MM.1S (cell line): ENCODE measurements at regions not wholly inside any gene's neighbourhood (a gene's known extent, or its start where the extent isn't known, plus 50 kb on each side); places are given as distances from the start of the nearest gene placed in this dataset.

Experiments
- DNase-seq: peaks from one replicate; pipeline ENCODE4 v3.0.0-alpha.2; 2015
- H2AFZ ChIP-seq: fragments of 300-600 bp; sonication (generic); 2 replicates; pipeline ENCODE4 v1.6.0; 2016; ENCODE audit warnings: antibody characterized with exemption, low read length
- H3F3A ChIP-seq: fragments of 300-600 bp; sonication (generic); 2 replicates; pipeline ENCODE4 v1.6.1; 2016; ENCODE audit warnings: mild to moderate bottlenecking, antibody characterized with exemption, low read length, moderate library complexity, mixed read lengths; ENCODE audit not compliant: insufficient read depth
- H3K27ac ChIP-seq: fragments of 300-600 bp; sonication (generic); 2 replicates; pipeline ENCODE4 v1.5.1; 2016; ENCODE audit warnings: mild to moderate bottlenecking, low read length
- H3K27me3 ChIP-seq: fragments of 300-600 bp; sonication (generic); replicated peaks from 2 replicates; pipeline ENCODE4 v1.6.0; 2016; ENCODE audit warnings: low read length; ENCODE audit not compliant: insufficient read depth
- H3K36me3 ChIP-seq: fragments of 300-600 bp; sonication (generic); replicated peaks from 2 replicates; pipeline ENCODE4 v1.6.1; 2016; ENCODE audit warnings: mild to moderate bottlenecking, low read length, mixed read lengths; ENCODE audit not compliant: insufficient read depth
- H3K4me1 ChIP-seq: fragments of 300-600 bp; sonication (generic); 2 replicates; pipeline ENCODE4 v1.6.1; 2016; ENCODE audit warnings: low read length, mixed read lengths
- H3K4me2 ChIP-seq: fragments of 300-600 bp; sonication (generic); 2 replicates; pipeline ENCODE4 v1.6.0; 2016; ENCODE audit warnings: low read depth, low read length
- H3K4me3 ChIP-seq: fragments of 300-600 bp; sonication (generic); 2 replicates; pipeline ENCODE4 v1.5.1; 2016; ENCODE audit warnings: low read length, mixed read lengths
- H3K79me2 ChIP-seq: fragments of 300-600 bp; sonication (generic); 2 replicates; pipeline ENCODE4 v1.6.1; 2016; ENCODE audit warnings: mixed run types, low read length, mixed read lengths
- H3K9ac ChIP-seq: fragments of 300-600 bp; sonication (generic); 2 replicates; pipeline ENCODE4 v1.6.1; 2016; ENCODE audit warnings: low read length, mixed read lengths
- H3K9me2 ChIP-seq: fragments of 300-600 bp; sonication (generic); replicated peaks from 2 replicates; pipeline ENCODE4 v1.6.1; 2016; ENCODE audit warnings: mild to moderate bottlenecking, low read length, mixed read lengths; ENCODE audit not compliant: insufficient read depth
- H3K9me3 ChIP-seq: fragments of 300-600 bp; sonication (generic); replicated peaks from 2 replicates; pipeline ENCODE4 v1.6.1; 2016; ENCODE audit warnings: mild to moderate bottlenecking, low read length, mixed read lengths; ENCODE audit not compliant: insufficient read depth
- H4K20me1 ChIP-seq: fragments of 300-600 bp; sonication (generic); 2 replicates; pipeline ENCODE4 v1.6.1; 2016; ENCODE audit warnings: mild to moderate bottlenecking, low read length, moderate library complexity, mixed read lengths; ENCODE audit not compliant: insufficient read depth
- CTCF ChIP-seq: fragments of 300-600 bp; sonication (generic); IDR thresholded peaks from 2 replicates; pipeline ENCODE4 v1.5.1; 2016; ENCODE audit warnings: antibody characterized with exemption, low read length, mixed read lengths
- EZH2 ChIP-seq: fragments of 300-600 bp; sonication (generic); optimal IDR thresholded peaks from 2 replicates; pipeline ENCODE3; 2017; ENCODE audit warnings: low read depth, mild to moderate bottlenecking, antibody characterized with exemption, low read length, mixed read lengths
- EZH2phosphoT487 ChIP-seq: fragments of 300-600 bp; sonication (generic); IDR thresholded peaks from 2 replicates; pipeline ENCODE4 v1.6.1; 2018; ENCODE audit warnings: antibody characterized with exemption, low read length

- no peaks in the 10 kb centered on the region for H4K20me1 ChIP-seq
- no peaks in the 10 kb centered on the region for H3K9me3 ChIP-seq
- no peaks in the 10 kb centered on the region for H3K36me3 ChIP-seq
- no peak for DNase-seq
- no peaks in the 10 kb centered on the region for H3F3A ChIP-seq
- no peak overlapping the region for H3K4me3 ChIP-seq
- H3K27ac ChIP-seq = no peak overlapping the region
- H3K9me2 ChIP-seq = no peaks in the 10 kb centered on the region
- no peak overlapping the region for H3K9ac ChIP-seq
- H3K4me1 ChIP-seq = no peaks in the 10 kb centered on the region
- TF ChIP-seq EZH2phosphoT487 (no peak), EZH2 (no peak), CTCF (no peak)
- H3K27me3 ChIP-seq = no peaks in the 10 kb centered on the region
- no peaks in the 10 kb centered on the region for H3K79me2 ChIP-seq
- H3K4me2 ChIP-seq = no peak overlapping the region
- H2AFZ ChIP-seq = no peak overlapping the region
These were observed 278.0 kb upstream of the NECTIN3 start for GRCh38 chr3:110793611-110794010.

GRCh38 chr3:110795163-110795562, 276.5 kb upstream of the NECTIN3 start:
- H3K36me3 ChIP-seq = no peaks in the 10 kb centered on the region
- no peaks in the 10 kb centered on the region for H3K79me2 ChIP-seq
- no peak for DNase-seq
- no peaks in the 10 kb centered on the region for H3K4me1 ChIP-seq
- H3F3A ChIP-seq = no peaks in the 10 kb centered on the region
- H3K9me3 ChIP-seq = no peaks in the 10 kb centered on the region
- H4K20me1 ChIP-seq = no peaks in the 10 kb centered on the region
- H2AFZ ChIP-seq = no peak overlapping the region
- H3K27ac ChIP-seq = no peak overlapping the region
- no peak overlapping the region for H3K4me3 ChIP-seq
- H3K27me3 ChIP-seq = no peaks in the 10 kb centered on the region
- H3K9ac ChIP-seq = no peak overlapping the region
- H3K4me2 ChIP-seq = no peak overlapping the region
- H3K9me2 ChIP-seq = no peaks in the 10 kb centered on the region
- no peak for TF ChIP-seq CTCF

- no peaks in the 10 kb centered on the region for H3K79me2 ChIP-seq
- no peak for TF ChIP-seq CTCF
- no peak for TF ChIP-seq EZH2
- no peak for TF ChIP-seq EZH2phosphoT487
These were observed 272.3 kb upstream of the NECTIN3 start for GRCh38 chr3:110799271-110799670.

More at GRCh38 chr3:110799271-110799670, 272.3 kb upstream of the NECTIN3 start:
- no peaks in the 10 kb centered on the region for H3K9me3 ChIP-seq
- no peak overlapping the region for H3K4me3 ChIP-seq
- no peaks in the 10 kb centered on the region for H3K4me1 ChIP-seq
- no peaks in the 10 kb centered on the region for H3K27me3 ChIP-seq
- no peaks in the 10 kb centered on the region for H3K9me2 ChIP-seq
- no peaks in the 10 kb centered on the region for H3F3A ChIP-seq
- H4K20me1 ChIP-seq = no peaks in the 10 kb centered on the region
- H2AFZ ChIP-seq = no peak overlapping the region
- no peak overlapping the region for H3K4me2 ChIP-seq
- H3K9ac ChIP-seq = no peak overlapping the region
- no peak for DNase-seq
- no peaks in the 10 kb centered on the region for H3K36me3 ChIP-seq
- no peak overlapping the region for H3K27ac ChIP-seq
